ENCODE measurements at regions not wholly inside any gene's neighbourhood (a gene's known extent, or its start where the extent isn't known, plus 50 kb on each side); places are given as distances from the start of the nearest gene placed in this dataset.

DNA sequence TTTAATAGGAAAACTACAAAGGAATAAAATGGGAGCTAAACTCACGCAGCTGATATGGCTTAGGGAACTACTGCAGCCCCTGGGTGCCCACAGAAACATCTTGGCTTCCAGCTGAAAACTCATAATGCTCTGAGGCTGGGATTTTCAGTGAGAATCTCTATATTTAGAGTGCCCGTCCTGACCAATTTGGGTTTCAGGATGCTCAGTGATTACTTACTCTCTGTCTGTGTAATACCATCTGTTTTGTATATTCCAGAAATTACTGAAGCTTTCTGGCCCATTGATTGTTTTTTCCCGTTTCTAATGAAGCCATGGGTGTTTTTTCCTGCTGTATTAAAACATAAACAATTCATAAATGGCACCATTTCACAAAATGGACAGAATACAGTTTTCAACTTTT, 50.6 kb upstream of the ZNF385D start:
- TF ChIP-seq, protein P1, sequence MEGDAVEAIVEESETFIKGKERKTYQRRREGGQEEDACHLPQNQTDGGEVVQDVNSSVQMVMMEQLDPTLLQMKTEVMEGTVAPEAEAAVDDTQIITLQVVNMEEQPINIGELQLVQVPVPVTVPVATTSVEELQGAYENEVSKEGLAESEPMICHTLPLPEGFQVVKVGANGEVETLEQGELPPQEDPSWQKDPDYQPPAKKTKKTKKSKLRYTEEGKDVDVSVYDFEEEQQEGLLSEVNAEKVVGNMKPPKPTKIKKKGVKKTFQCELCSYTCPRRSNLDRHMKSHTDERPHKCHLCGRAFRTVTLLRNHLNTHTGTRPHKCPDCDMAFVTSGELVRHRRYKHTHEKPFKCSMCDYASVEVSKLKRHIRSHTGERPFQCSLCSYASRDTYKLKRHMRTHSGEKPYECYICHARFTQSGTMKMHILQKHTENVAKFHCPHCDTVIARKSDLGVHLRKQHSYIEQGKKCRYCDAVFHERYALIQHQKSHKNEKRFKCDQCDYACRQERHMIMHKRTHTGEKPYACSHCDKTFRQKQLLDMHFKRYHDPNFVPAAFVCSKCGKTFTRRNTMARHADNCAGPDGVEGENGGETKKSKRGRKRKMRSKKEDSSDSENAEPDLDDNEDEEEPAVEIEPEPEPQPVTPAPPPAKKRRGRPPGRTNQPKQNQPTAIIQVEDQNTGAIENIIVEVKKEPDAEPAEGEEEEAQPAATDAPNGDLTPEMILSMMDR (IDR thresholded peaks at IDR 0.05; ENCODE audit: insufficient read depth, low read length, missing control alignments): no peak
- H3K4me3 ChIP-seq (ENCODE audit: low read depth, low read length): no peak overlapping the region
- no peak for DNase-seq (ENCODE audit: low read depth, low spot score)
- ChIA-PET CTCF (interaction anchor here (0.6 kb wide), 1 partner anchor 112 kb away, joined by 3 read pairs; no protein-coding TSS in a partner anchor), POLR2A (no interaction called here)

DNA sequence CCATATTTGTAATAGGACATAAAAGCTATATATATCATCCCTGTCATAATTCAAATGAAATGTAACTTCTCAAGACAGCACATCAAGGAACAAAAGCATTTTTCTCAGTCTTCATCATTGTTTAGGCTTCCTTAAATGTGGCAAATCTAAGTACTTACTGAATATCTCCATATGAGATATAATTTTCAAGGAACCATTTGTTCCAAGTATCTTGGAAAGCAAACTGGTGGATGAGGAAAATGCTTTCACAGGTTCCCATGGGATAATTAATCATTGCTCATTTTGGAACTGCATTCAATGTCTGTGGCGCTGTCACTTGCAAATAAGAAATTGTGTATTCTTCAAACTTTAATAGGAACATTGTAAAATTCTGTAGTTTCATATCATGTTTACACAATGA, 52.6 kb upstream of the ZNF385D start:
- no peak for DNase-seq (ENCODE audit: low read depth, low spot score)
- ChIA-PET CTCF (no interaction called here), POLR2A (no interaction called here)
- TF ChIP-seq, protein P1 (IDR thresholded peaks at IDR 0.05; ENCODE audit: insufficient read depth, low read length, missing control alignments): no peak
- no peak overlapping the region for H3K4me3 ChIP-seq (ENCODE audit: low read depth, low read length)

DNA sequence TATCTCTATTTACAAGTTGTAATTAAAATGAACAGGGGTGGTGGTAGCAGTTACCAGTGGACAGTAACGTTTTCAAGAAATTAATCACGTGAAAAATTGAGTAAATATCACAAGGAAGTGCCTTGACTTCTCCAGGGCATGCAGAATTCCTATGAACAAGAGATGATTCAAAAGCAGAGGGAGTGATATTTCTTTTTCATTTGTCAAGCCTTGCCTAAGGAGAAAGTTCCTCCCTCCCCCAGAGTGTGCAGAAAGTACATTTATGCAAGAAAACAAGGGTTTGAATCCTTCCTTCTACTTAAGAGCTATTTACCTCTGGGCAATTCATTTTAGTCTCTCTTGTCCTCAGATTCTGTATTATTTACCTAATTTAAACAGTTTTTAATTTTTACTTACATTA, 53.3 kb upstream of the ZNF385D start:
- ChIA-PET POLR2A (no interaction called here), CTCF (no interaction called here)
- TF ChIP-seq, protein P1 (IDR thresholded peaks at IDR 0.05; ENCODE audit: insufficient read depth, low read length, missing control alignments): no peak
- DNase-seq (ENCODE audit: low read depth, low spot score): no peak
- no peak overlapping the region for H3K4me3 ChIP-seq (ENCODE audit: low read depth, low read length)

DNA sequence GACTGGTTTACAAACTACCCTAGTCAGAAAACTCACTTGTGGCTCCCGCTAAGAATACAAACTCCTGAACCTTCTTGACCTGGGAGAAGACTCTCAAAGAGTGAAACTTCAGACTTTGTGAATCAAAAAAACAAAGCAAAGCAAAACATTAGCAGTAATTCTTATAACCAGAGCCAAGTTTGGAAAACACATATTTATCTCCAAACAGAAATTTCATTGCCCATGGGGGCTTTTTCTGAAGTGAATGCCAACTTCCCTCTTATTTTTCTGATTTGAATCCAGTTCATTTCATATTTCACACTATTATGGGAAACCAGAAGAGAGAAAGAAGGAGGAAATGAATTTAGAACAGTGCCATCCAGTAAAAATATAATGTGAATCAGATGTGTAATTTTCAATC, 55.7 kb upstream of the ZNF385D start:
- TF ChIP-seq, protein P1 (IDR thresholded peaks at IDR 0.05; ENCODE audit: insufficient read depth, low read length, missing control alignments): no peak
- DNase-seq (ENCODE audit: low read depth, low spot score): no peak
- POLR2A ChIA-PET: no interaction called here
- CTCF ChIA-PET: no interaction called here
- H3K4me3 ChIP-seq (ENCODE audit: low read depth, low read length): no peak overlapping the region

DNA sequence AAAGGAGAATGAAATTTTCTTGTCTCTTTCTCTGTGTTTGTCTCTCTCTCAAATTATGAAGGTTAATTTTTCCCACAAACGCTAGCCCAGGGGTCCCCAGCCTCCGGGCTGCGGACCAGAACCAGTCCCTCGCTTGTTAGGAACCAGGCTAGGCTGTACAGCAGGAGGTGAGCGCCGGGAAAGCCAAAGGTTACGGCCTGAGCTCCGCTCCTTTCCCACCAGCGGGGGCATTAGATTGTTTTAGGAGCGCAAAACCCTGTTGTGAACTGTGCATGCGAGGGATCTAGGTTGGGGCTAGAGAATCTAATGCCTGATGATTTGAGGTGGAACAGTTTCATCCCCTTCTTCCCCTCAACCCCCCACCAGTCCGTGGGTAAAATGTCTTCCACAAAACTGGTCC, 74.7 kb upstream of the ZNF385D start:
- TF ChIP-seq, protein P1 (IDR thresholded peaks at IDR 0.05; ENCODE audit: insufficient read depth, low read length, missing control alignments): no peak
- DNase-seq (ENCODE audit: low read depth, low spot score): no peak
- CTCF ChIA-PET: no interaction called here
- no peak overlapping the region for H3K4me3 ChIP-seq (ENCODE audit: low read depth, low read length)
- POLR2A ChIA-PET: no interaction called here

DNA sequence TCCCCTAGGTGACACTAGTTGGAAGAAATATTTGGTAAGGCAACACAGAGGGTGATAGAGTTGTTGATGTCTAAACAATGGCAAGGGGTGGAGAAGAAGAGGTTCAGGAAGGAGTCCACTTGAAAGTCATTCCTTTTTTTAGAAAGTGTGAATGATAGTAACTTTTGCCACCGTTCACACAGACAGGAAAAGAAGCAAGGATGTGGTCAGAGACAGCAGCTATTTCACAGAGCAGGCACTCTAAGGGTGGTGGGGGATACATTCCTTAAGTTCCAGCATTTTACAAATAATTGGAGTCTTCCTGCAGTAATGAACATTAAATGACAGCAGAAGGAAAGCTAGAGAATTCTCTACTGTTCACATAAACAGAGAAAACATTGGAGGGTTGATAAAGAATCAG, 75.4 kb upstream of the ZNF385D start:
- POLR2A ChIA-PET: no interaction called here

More for the DNA sequence above, 75.4 kb upstream of the ZNF385D start:
- no peak for DNase-seq (ENCODE audit: low read depth, low spot score)
- CTCF ChIA-PET: interaction anchor here (0.7 kb wide), 1 partner anchor 74 kb away, joined by 3 read pairs; no protein-coding TSS in a partner anchor
- TF ChIP-seq, protein P1 (IDR thresholded peaks at IDR 0.05; ENCODE audit: insufficient read depth, low read length, missing control alignments): no peak
- H3K4me3 ChIP-seq (ENCODE audit: low read depth, low read length): no peak overlapping the region
